Keratinocyte (primary cell): ENCODE measurements at regions not wholly inside any gene's neighbourhood (a gene's known extent, or its start where the extent isn't known, plus 50 kb on each side); places are given as distances from the start of the nearest gene placed in this dataset.

Source experiments
- DNase-seq: peaks from one replicate; pipeline ENCODE4 v3.0.0-alpha.2; 2011; ENCODE audit warnings: low read depth, missing footprints, low spot score
- FAIRE-seq: peaks from 2 replicates; lab custom pipeline; 2011; peaks lifted over from hg19 to GRCh38; lab: Jason Lieb, UNC
- H2AFZ ChIP-seq: 2 replicates; pipeline ENCODE4 v1.6.0; 2012; ENCODE audit warnings: low read length, control low read depth, inconsistent platforms; ENCODE audit not compliant: control insufficient read depth
- H3K27ac ChIP-seq: 2 replicates; pipeline ENCODE4 v1.5.1; 2011; ENCODE audit warnings: low read length; ENCODE audit not compliant: control insufficient read depth, insufficient read depth
- H3K27me3 ChIP-seq: 3 replicates; pipeline ENCODE4 v1.6.0; 2011; ENCODE audit warnings: low read length; ENCODE audit not compliant: control insufficient read depth, insufficient read depth; ENCODE audit errors: extremely low read depth
- H3K36me3 ChIP-seq, 2 experiments: 2 replicates in 1 of 2; 3 replicates in 1 of 2; pipeline ENCODE4 v1.5.1; 2011; ENCODE audit warnings: low read length in 2 of 2, mild to moderate bottlenecking in 1 of 2; ENCODE audit not compliant: control insufficient read depth in 2 of 2, insufficient read depth in 2 of 2; ENCODE audit errors: extremely low read depth in 1 of 2
- H3K4me1 ChIP-seq: 3 replicates; pipeline ENCODE4 v1.5.1; 2011; ENCODE audit warnings: low read length; ENCODE audit not compliant: control insufficient read depth, insufficient read depth; ENCODE audit errors: extremely low read depth
- H3K4me2 ChIP-seq: 3 replicates; pipeline ENCODE4 v1.6.0; 2011; ENCODE audit warnings: low read depth, low read length; ENCODE audit not compliant: control insufficient read depth, insufficient read depth; ENCODE audit errors: extremely low read depth
- H3K4me3 ChIP-seq, 3 experiments: fragments of 200-600 bp in 1 of 3; sonication (generic) in 1 of 3; 2 replicates in 2 of 3; 3 replicates in 1 of 3; pipeline ENCODE4 v1.5.1; 2011 to 2016; ENCODE audit warnings: low read length in 3 of 3, mild to moderate bottlenecking in 3 of 3, control low read depth in 2 of 3, inconsistent platforms in 1 of 3, low read depth in 1 of 3, mixed read lengths in 1 of 3, mixed run types in 1 of 3, moderate library complexity in 1 of 3; ENCODE audit not compliant: control insufficient read depth in 2 of 3, insufficient read depth in 2 of 3; ENCODE audit errors: extremely low read depth in 1 of 3
- H3K79me2 ChIP-seq: 2 replicates; pipeline ENCODE4 v1.6.0; 2012; ENCODE audit warnings: low read length; ENCODE audit not compliant: control insufficient read depth, insufficient read depth
- H3K9ac ChIP-seq: 3 replicates; pipeline ENCODE4 v1.6.0; 2011; ENCODE audit warnings: low read length; ENCODE audit not compliant: control insufficient read depth, insufficient read depth; ENCODE audit errors: extremely low read depth
- H3K9me1 ChIP-seq: 3 replicates; pipeline ENCODE4 v1.6.0; 2011; ENCODE audit warnings: low read length; ENCODE audit not compliant: control insufficient read depth, insufficient read depth; ENCODE audit errors: extremely low read depth
- H3K9me3 ChIP-seq: 2 replicates; pipeline ENCODE4 v1.5.1; 2012; ENCODE audit warnings: low read depth, low read length; ENCODE audit not compliant: control insufficient read depth
- H4K20me1 ChIP-seq: 3 replicates; pipeline ENCODE4 v1.6.0; 2011; ENCODE audit warnings: low read length; ENCODE audit not compliant: control insufficient read depth, insufficient read depth; ENCODE audit errors: extremely low read depth
- CTCF ChIP-seq, 3 experiments: IDR thresholded peaks in 1 of 3; conservative IDR thresholded peaks in 1 of 3; optimal IDR thresholded peaks in 1 of 3; 2 replicates in 2 of 3; 3 replicates in 1 of 3; pipeline versions ENCODE3 to v1.5.1; 2011; ENCODE audit warnings: low read length in 3 of 3, mild to moderate bottlenecking in 3 of 3, moderate library complexity in 2 of 3, control low read depth in 1 of 3, inconsistent platforms in 1 of 3; ENCODE audit not compliant: insufficient read depth in 2 of 3; ENCODE audit errors: extremely low read depth in 1 of 3
- EZH2 ChIP-seq: IDR thresholded peaks from one replicate; pipeline ENCODE4 v1.6.1; 2012; ENCODE audit warnings: inconsistent platforms, mild to moderate bottlenecking, low read length, moderate library complexity
- dilution Hi-C: fragments of 300-500 bp; cut with MboI; formaldehyde crosslinking; loops from one replicate; pipeline ENCODE4 v1.7.0; 2020; ENCODE audit warnings: low sequenced_read_pairs; ENCODE audit not compliant: extremely low pct_ligation_motif_present

- TF ChIP-seq EZH2 (no peak), CTCF (optimal IDR thresholded peaks at IDR 0.05 in 1 of 3, IDR thresholded peaks at IDR 0.05 in 1 of 3, conservative IDR thresholded peaks at IDR 0.05 in 1 of 3; ENCODE audit: extremely low read depth in 1 of 3, insufficient read depth in 2 of 3, low read length in 3 of 3) (no peak)
- H3K9ac ChIP-seq = no peak overlapping the region
- H2AFZ ChIP-seq = no peak overlapping the region
- dilution Hi-C loops = loop anchor here (25.0 kb wide), 1 partner anchor 109 kb away; the partner anchor contains the start of gene RBBP8NL
- H3K9me3 ChIP-seq = no peaks in the 10 kb centered on the region
- FAIRE-seq (no peak), DNase-seq (no peak)
- H3K4me3 ChIP-seq = no peak overlapping the region
- H3K4me2 ChIP-seq = no peak overlapping the region
- peaks cover 40% of the 10 kb centered on the region for H3K27me3 ChIP-seq
- H3K27ac ChIP-seq = no peak overlapping the region
- H3K79me2 ChIP-seq = no peaks in the 10 kb centered on the region
- H3K36me3 ChIP-seq = no peaks in the 10 kb centered on the region
- no peaks in the 10 kb centered on the region for H4K20me1 ChIP-seq
- no peaks in the 10 kb centered on the region for H3K4me1 ChIP-seq
- H3K9me1 ChIP-seq = no peaks in the 10 kb centered on the region
These were observed 70.2 kb upstream of the GATA5 start for GRCh38 chr20:62545901-62546525.

- FAIRE-seq (no peak), DNase-seq (no peak)
- no peaks in the 10 kb centered on the region for H4K20me1 ChIP-seq
- TF ChIP-seq EZH2 (no peak), CTCF (optimal IDR thresholded peaks at IDR 0.05 in 1 of 3, IDR thresholded peaks at IDR 0.05 in 1 of 3, conservative IDR thresholded peaks at IDR 0.05 in 1 of 3; ENCODE audit: extremely low read depth in 1 of 3, insufficient read depth in 2 of 3, low read length in 3 of 3) (no peak)
- H3K27me3 ChIP-seq = peaks cover 40% of the 10 kb centered on the region
- H3K9ac ChIP-seq = no peak overlapping the region
- no peak overlapping the region for H2AFZ ChIP-seq
- no peaks in the 10 kb centered on the region for H3K9me3 ChIP-seq
- dilution Hi-C loops = loop anchor here (25.0 kb wide), 1 partner anchor 109 kb away; the partner anchor contains the start of gene RBBP8NL
- no peaks in the 10 kb centered on the region for H3K4me1 ChIP-seq
- H3K79me2 ChIP-seq = no peaks in the 10 kb centered on the region
- H3K36me3 ChIP-seq = no peaks in the 10 kb centered on the region
- no peaks in the 10 kb centered on the region for H3K9me1 ChIP-seq
- no peak overlapping the region for H3K4me2 ChIP-seq
- H3K27ac ChIP-seq = no peak overlapping the region
- no peak overlapping the region for H3K4me3 ChIP-seq
These were observed 70.8 kb upstream of the GATA5 start for GRCh38 chr20:62546606-62547005.
